ENCODE measurements at regions not wholly inside any gene's neighbourhood (a gene's known extent, or its start where the extent isn't known, plus 50 kb on each side); places are given as distances from the start of the nearest gene placed in this dataset.
"Not testable (repeated sequence)": the region's sequence is repeated elsewhere in the genome, so short reads cannot be mapped to it uniquely, and the experiment has no call there.

- DNase-seq = no peak
Observed at GRCh38 chr14:106530423-106531107, 1004.2 kb downstream of the TMEM121 start.

- DNase-seq = not testable (repeated sequence)
Observed at GRCh38 chr14:106537597-106537996, 1011.2 kb downstream of the TMEM121 start.

- DNase-seq = no peak
Observed at GRCh38 chr14:106538201-106538600, 1011.8 kb downstream of the TMEM121 start.

- DNase-seq = no peak
Observed at GRCh38 chr14:106547735-106548434, 1021.5 kb downstream of the TMEM121 start.

- DNase-seq = no peak
Observed at GRCh38 chr14:106549064-106549463, 1022.7 kb downstream of the TMEM121 start.

- no peak for DNase-seq
Observed at GRCh38 chr14:106551265-106551664, 1024.9 kb downstream of the TMEM121 start.

- DNase-seq = not testable (repeated sequence)
Observed at GRCh38 chr14:106556211-106556610, 1029.8 kb downstream of the TMEM121 start.

GRCh38 chr14:106556665-106557289 is 1030.4 kb downstream of the TMEM121 start:
- no peak for DNase-seq

GRCh38 chr14:106562451-106562850 is 1036.1 kb downstream of the TMEM121 start:
- DNase-seq = no peak

- no peak for DNase-seq
Observed at GRCh38 chr14:106564058-106564643, 1037.8 kb downstream of the TMEM121 start.

- no peak for DNase-seq
Observed at GRCh38 chr14:106578481-106578880, 1052.1 kb downstream of the TMEM121 start.

- no peak for DNase-seq
Observed at GRCh38 chr14:106579084-106579483, 1052.7 kb downstream of the TMEM121 start.

GRCh38 chr14:106585692-106586091 is 1059.3 kb downstream of the TMEM121 start:
- no peak for DNase-seq

- DNase-seq = no peak
Observed at GRCh38 chr14:106586098-106586704, 1059.8 kb downstream of the TMEM121 start.

- not testable (repeated sequence) for DNase-seq
Observed at GRCh38 chr14:106591539-106591938, 1065.2 kb downstream of the TMEM121 start.

- not testable (repeated sequence) for DNase-seq
Observed at GRCh38 chr14:106592115-106592852, 1065.9 kb downstream of the TMEM121 start.

- DNase-seq = no peak
Observed at GRCh38 chr14:106599209-106599608, 1072.8 kb downstream of the TMEM121 start.

GRCh38 chr14:106605548-106606448 is 1079.4 kb downstream of the TMEM121 start:
- DNase-seq = no peak

- no peak for DNase-seq
Observed at GRCh38 chr14:106606936-106607335, 1080.6 kb downstream of the TMEM121 start.

GRCh38 chr14:106610691-106611090 is 1084.3 kb downstream of the TMEM121 start:
- no peak for DNase-seq

- DNase-seq = no peak
Observed at GRCh38 chr14:106613256-106613655, 1086.9 kb downstream of the TMEM121 start.

All from GOT3 (cell line).